GM23338 (cell line): ENCODE measurements at regions not wholly inside any gene's neighbourhood (a gene's known extent, or its start where the extent isn't known, plus 50 kb on each side); places are given as distances from the start of the nearest gene placed in this dataset.

Source experiments
- CTCF ChIP-seq, 2 experiments: fragments of 200-600 bp in 1 of 2; sonication (generic) in 1 of 2; conservative IDR thresholded peaks; 2 replicates each; pipeline versions ENCODE4 v1.5.1 to v1.6.1; 2016 to 2017; ENCODE audit warnings: antibody characterized with exemption in 2 of 2, low read depth in 2 of 2, mild to moderate bottlenecking in 2 of 2, moderate library complexity in 1 of 2
- POLR2AphosphoS5 ChIP-seq: IDR thresholded peaks from 2 replicates; pipeline ENCODE4 v1.6.1; 2016; ENCODE audit warnings: antibody characterized with exemption, low read depth
- TF ChIP-seq, protein P1 (sequence below): IDR thresholded peaks from one replicate; pipeline ENCODE4 v1.6.1; 2018; ENCODE audit warnings: antibody characterized with exemption; ENCODE audit not compliant: unreplicated experiment

- TF ChIP-seq CTCF (conservative IDR thresholded peaks at IDR 0.05; ENCODE audit: low read depth in 2 of 2) = no peak
- TF ChIP-seq, protein P1, sequence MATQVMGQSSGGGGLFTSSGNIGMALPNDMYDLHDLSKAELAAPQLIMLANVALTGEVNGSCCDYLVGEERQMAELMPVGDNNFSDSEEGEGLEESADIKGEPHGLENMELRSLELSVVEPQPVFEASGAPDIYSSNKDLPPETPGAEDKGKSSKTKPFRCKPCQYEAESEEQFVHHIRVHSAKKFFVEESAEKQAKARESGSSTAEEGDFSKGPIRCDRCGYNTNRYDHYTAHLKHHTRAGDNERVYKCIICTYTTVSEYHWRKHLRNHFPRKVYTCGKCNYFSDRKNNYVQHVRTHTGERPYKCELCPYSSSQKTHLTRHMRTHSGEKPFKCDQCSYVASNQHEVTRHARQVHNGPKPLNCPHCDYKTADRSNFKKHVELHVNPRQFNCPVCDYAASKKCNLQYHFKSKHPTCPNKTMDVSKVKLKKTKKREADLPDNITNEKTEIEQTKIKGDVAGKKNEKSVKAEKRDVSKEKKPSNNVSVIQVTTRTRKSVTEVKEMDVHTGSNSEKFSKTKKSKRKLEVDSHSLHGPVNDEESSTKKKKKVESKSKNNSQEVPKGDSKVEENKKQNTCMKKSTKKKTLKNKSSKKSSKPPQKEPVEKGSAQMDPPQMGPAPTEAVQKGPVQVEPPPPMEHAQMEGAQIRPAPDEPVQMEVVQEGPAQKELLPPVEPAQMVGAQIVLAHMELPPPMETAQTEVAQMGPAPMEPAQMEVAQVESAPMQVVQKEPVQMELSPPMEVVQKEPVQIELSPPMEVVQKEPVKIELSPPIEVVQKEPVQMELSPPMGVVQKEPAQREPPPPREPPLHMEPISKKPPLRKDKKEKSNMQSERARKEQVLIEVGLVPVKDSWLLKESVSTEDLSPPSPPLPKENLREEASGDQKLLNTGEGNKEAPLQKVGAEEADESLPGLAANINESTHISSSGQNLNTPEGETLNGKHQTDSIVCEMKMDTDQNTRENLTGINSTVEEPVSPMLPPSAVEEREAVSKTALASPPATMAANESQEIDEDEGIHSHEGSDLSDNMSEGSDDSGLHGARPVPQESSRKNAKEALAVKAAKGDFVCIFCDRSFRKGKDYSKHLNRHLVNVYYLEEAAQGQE = no peak
- TF ChIP-seq POLR2AphosphoS5 = no peak
Observed at GRCh38 chr3:163768048-163768447, 1310.2 kb downstream of the SI start.
